ENCODE measurements at regions not wholly inside any gene's neighbourhood (a gene's known extent, or its start where the extent isn't known, plus 50 kb on each side); places are given as distances from the start of the nearest gene placed in this dataset.

DNA sequence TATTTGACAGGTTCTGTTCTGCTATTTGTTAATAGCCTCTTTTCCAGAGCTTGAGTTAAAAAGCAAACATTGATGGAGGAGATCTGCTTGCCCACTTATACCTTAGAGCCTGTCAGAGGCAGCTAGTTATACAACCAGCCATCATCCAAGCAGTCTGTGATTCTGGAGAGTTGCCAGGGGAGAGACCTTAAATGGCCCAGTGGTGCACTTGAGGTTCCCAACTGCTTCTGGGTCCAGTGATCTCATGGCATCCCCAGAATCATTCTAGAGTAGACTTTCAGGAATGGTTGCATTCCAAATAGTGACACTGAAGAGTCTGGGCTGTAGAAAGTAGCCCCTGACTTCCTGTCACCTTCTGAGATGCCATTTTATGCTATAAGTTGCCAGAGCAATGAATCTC lies 160.7 kb downstream of the FHIP1A start:
- DNase-seq (ENCODE audit: low spot score in 2 of 2): no peak
- TF ChIP-seq CTCF (IDR thresholded peaks at IDR 0.05): no peak
- no peak for TF ChIP-seq POLR2A (IDR thresholded peaks at IDR 0.05)

GRCh38 chr4:151573474-151573873 lies 164.5 kb downstream of the FHIP1A start:
- no peak overlapping the region for H3K4me3 ChIP-seq (ENCODE audit: low read depth, poor library complexity, severe bottlenecking)
- DNase-seq (ENCODE audit: low spot score in 2 of 2): no peak
- intact Hi-C loops (cut with DNase I; ENCODE audit: low total_unique reads): no loop called here
- no peak for TF ChIP-seq POLR2A (IDR thresholded peaks at IDR 0.05)
- TF ChIP-seq CTCF (IDR thresholded peaks at IDR 0.05): no peak
- WGBS, 2 donors: 42 to 51% methylated on average over 2 of the region's 2 CpGs

More for the DNA sequence above, 160.7 kb downstream of the FHIP1A start:
- intact Hi-C loops (cut with DNase I; ENCODE audit: low total_unique reads): no loop called here
- no peak overlapping the region for H3K4me3 ChIP-seq (ENCODE audit: low read depth, poor library complexity, severe bottlenecking)

GRCh38 chr4:151573945-151574344 lies 165.0 kb downstream of the FHIP1A start:
- WGBS, 2 donors: 33 to 52% methylated on average over 1 of the region's 1 CpG

GRCh38 chr4:151574968-151575367 lies 166.0 kb downstream of the FHIP1A start:
- DNase-seq (ENCODE audit: low spot score in 2 of 2): no peak
- intact Hi-C loops (cut with DNase I; ENCODE audit: low total_unique reads): loop anchor here (2.0 kb wide), 1 partner anchor 20 kb away; no protein-coding TSS in a partner anchor
- H3K4me3 ChIP-seq (ENCODE audit: low read depth, poor library complexity, severe bottlenecking): no peak overlapping the region
- no peak for TF ChIP-seq POLR2A (IDR thresholded peaks at IDR 0.05)
- no peak for TF ChIP-seq CTCF (IDR thresholded peaks at IDR 0.05)

More at GRCh38 chr4:151573945-151574344, 165.0 kb downstream of the FHIP1A start:
- no peak for TF ChIP-seq POLR2A (IDR thresholded peaks at IDR 0.05)
- no peak for TF ChIP-seq CTCF (IDR thresholded peaks at IDR 0.05)
- H3K4me3 ChIP-seq (ENCODE audit: low read depth, poor library complexity, severe bottlenecking): no peak overlapping the region
- intact Hi-C loops (cut with DNase I; ENCODE audit: low total_unique reads): loop anchor here (2.0 kb wide), 1 partner anchor 21 kb away; no protein-coding TSS in a partner anchor
- peak in 1 of 2 donors; percentile 45 for DNase-seq (ENCODE audit: low spot score in 2 of 2)

GRCh38 chr4:151575646-151576045 lies 166.7 kb downstream of the FHIP1A start:
- intact Hi-C loops (cut with DNase I; ENCODE audit: low total_unique reads): loop anchor here (2.0 kb wide), 1 partner anchor 19 kb away; no protein-coding TSS in a partner anchor
- no peak for DNase-seq (ENCODE audit: low spot score in 2 of 2)
- WGBS, 2 donors: 36 to 47% methylated on average over 3 of the region's 3 CpGs
- TF ChIP-seq CTCF (IDR thresholded peaks at IDR 0.05) (no peak), POLR2A (IDR thresholded peaks at IDR 0.05) (no peak)
- no peak overlapping the region for H3K4me3 ChIP-seq (ENCODE audit: low read depth, poor library complexity, severe bottlenecking)

GRCh38 chr4:151576627-151577026 lies 167.7 kb downstream of the FHIP1A start:
- intact Hi-C loops (cut with DNase I; ENCODE audit: low total_unique reads): no loop called here
- no peak for DNase-seq (ENCODE audit: low spot score in 2 of 2)
- TF ChIP-seq POLR2A (IDR thresholded peaks at IDR 0.05): no peak
- TF ChIP-seq CTCF (IDR thresholded peaks at IDR 0.05): no peak
- no peak overlapping the region for H3K4me3 ChIP-seq (ENCODE audit: low read depth, poor library complexity, severe bottlenecking)
- WGBS, 2 donors: 32 to 50% methylated on average over 1 of the region's 1 CpG

Data from lower leg skin (tissue), 4 donors.